A549 (cell line): ENCODE measurements at regions not wholly inside any gene's neighbourhood (a gene's known extent, or its start where the extent isn't known, plus 50 kb on each side); places are given as distances from the start of the nearest gene placed in this dataset.

Experiments used
- ATAC-seq, 2 experiments: fragments of 200-7000 bp in 1 of 2; fragments of >200 bp in 1 of 2; cut with Nextera tagmentation in 1 of 2; cut with Tn5 transposase in 1 of 2; 3 replicates each; pipeline versions ENCODE4 v1.8.0 to v1.9.1; 2018 to 2020; ENCODE audit warnings: mild to moderate bottlenecking in 1 of 2, moderate library complexity in 1 of 2
- CTCF ChIA-PET: fragments of 300-600 bp; sonication (Branson Sonifier 250); formaldehyde crosslinking; extraction: SDS; loops from one replicate; lab custom pipeline; 2021; ENCODE audit warnings: antibody characterized with exemption, inconsistent platforms; lab: Yijun Ruan, JAX
- POLR2A ChIA-PET: fragments of 350-600 bp; formaldehyde crosslinking; extraction: SDS; loops from one replicate; lab custom pipeline; 2021; ENCODE audit warnings: antibody characterized with exemption, inconsistent platforms; lab: Yijun Ruan, JAX
- DNase-seq, 2 experiments: peaks; one replicate each; pipeline versions ENCODE4 v3.0.0 to v3.0.0-alpha.2; 2011 to 2016; ENCODE audit warnings: low read depth in 1 of 2, low spot score in 1 of 2
- FAIRE-seq: peaks from 2 replicates; lab custom pipeline; 2011; peaks lifted over from hg19 to GRCh38; lab: Jason Lieb, UNC
- H3K27ac ChIP-seq, 2 experiments: fragments of >200 bp; sonication (Bioruptor Twin); formaldehyde crosslinking; 3 replicates each; pipeline ENCODE4 v1.5.1; 2016 to 2017
- H3K4me1 ChIP-seq: fragments of >200 bp; sonication (Bioruptor Twin); formaldehyde crosslinking; 3 replicates; pipeline ENCODE4 v1.6.1; 2016
- H3K4me2 ChIP-seq: fragments of >200 bp; sonication (Bioruptor Twin); formaldehyde crosslinking; 3 replicates; pipeline ENCODE4 v1.6.1; 2016
- H3K4me3 ChIP-seq: fragments of >200 bp; sonication (Bioruptor Twin); formaldehyde crosslinking; 3 replicates; pipeline ENCODE4 v1.5.1; 2016
- H3K9me3 ChIP-seq: fragments of >200 bp; sonication (Bioruptor Twin); formaldehyde crosslinking; 3 replicates; pipeline ENCODE4 v1.6.1; 2016
- BHLHE40 ChIP-seq: IDR thresholded peaks from 2 replicates; pipeline ENCODE4 v1.6.1; 2012; ENCODE audit warnings: low read depth, low read length, inconsistent platforms
- CHD2 ChIP-seq: fragments of 150-350 bp; IDR thresholded peaks from 2 replicates; pipeline ENCODE4 v1.6.1; 2014; ENCODE audit warnings: low read length; ENCODE audit not compliant: partially characterized antibody
- EHF ChIP-seq: fragments of 250-450 bp; sonication (Bioruptor Pico); IDR thresholded peaks from 2 replicates; pipeline ENCODE4 v1.5.0; 2020; ENCODE audit warnings: mild to moderate bottlenecking
- EHMT2 ChIP-seq: fragments of 200-600 bp; sonication (generic); IDR thresholded peaks from 2 replicates; pipeline ENCODE4 v1.6.1; 2016; ENCODE audit warnings: antibody characterized with exemption, low read depth, mild to moderate bottlenecking, moderate library complexity
- EP300 ChIP-seq, 2 experiments: fragments of >200 bp; sonication (Bioruptor Twin); formaldehyde crosslinking; IDR thresholded peaks; 2 replicates in 1 of 2; 3 replicates in 1 of 2; pipeline ENCODE4 v1.6.1; 2016 to 2017
- FOXS1 ChIP-seq: fragments of 250-450 bp; sonication (Bioruptor Pico); IDR thresholded peaks from 2 replicates; pipeline ENCODE4 v1.5.0; 2020; ENCODE audit warnings: mild to moderate bottlenecking, moderate library complexity
- HDAC2 ChIP-seq: fragments of 200-600 bp; sonication (generic); IDR thresholded peaks from 2 replicates; pipeline ENCODE4 v1.6.1; 2016
- HOXA7 ChIP-seq: fragments of 250-450 bp; sonication (Bioruptor Pico); IDR thresholded peaks from 2 replicates; pipeline ENCODE4 v1.5.0; 2020; ENCODE audit warnings: mild to moderate bottlenecking, moderate library complexity
- JUN ChIP-seq, 2 experiments: fragments of >200 bp; sonication (Bioruptor Twin); formaldehyde crosslinking; IDR thresholded peaks; 2 replicates in 1 of 2; 3 replicates in 1 of 2; pipeline ENCODE4 v1.6.1; 2016 to 2017
- KDM5A ChIP-seq: fragments of 200-600 bp; sonication (generic); IDR thresholded peaks from 2 replicates; pipeline ENCODE4 v1.6.1; 2016; ENCODE audit warnings: antibody characterized with exemption, mild to moderate bottlenecking
- MAFK ChIP-seq: fragments of 450-650 bp; IDR thresholded peaks from 2 replicates; pipeline ENCODE4 v1.6.1; 2014; ENCODE audit not compliant: partially characterized antibody
- MAZ ChIP-seq: fragments of 150-350 bp; IDR thresholded peaks from 2 replicates; pipeline ENCODE4 v1.6.1; 2014; ENCODE audit warnings: antibody characterized with exemption, low read depth, low read length, borderline replicate concordance
- NFE2L2 ChIP-seq: fragments of 150-350 bp; conservative IDR thresholded peaks from 2 replicates; pipeline ENCODE4 v1.6.1; 2014; ENCODE audit warnings: low read length
- NPAS2 ChIP-seq: fragments of 250-450 bp; sonication (Bioruptor Pico); IDR thresholded peaks from 2 replicates; pipeline ENCODE4 v1.8.0; 2022; ENCODE audit warnings: mild to moderate bottlenecking, moderate library complexity, borderline replicate concordance
- POLR2AphosphoS2 ChIP-seq: conservative IDR thresholded peaks from 2 replicates; pipeline ENCODE4 v1.6.1; 2012; ENCODE audit warnings: low read length, improper control_type of control experiment, inconsistent platforms
- RCOR1 ChIP-seq: fragments of 150-350 bp; IDR thresholded peaks from 2 replicates; pipeline ENCODE4 v1.6.1; 2014; ENCODE audit warnings: antibody characterized with exemption, low read length, low read depth
- SMC3 ChIP-seq: fragments of >200 bp; sonication (Bioruptor Twin); formaldehyde crosslinking; IDR thresholded peaks from 3 replicates; pipeline ENCODE4 v1.6.1; 2018; ENCODE audit warnings: inconsistent platforms
- ZC3H11A ChIP-seq: fragments of 450-650 bp; IDR thresholded peaks from 2 replicates; pipeline ENCODE4 v1.6.1; 2014; ENCODE audit warnings: antibody characterized with exemption, mild to moderate bottlenecking
- ZSCAN20 ChIP-seq: fragments of 250-450 bp; sonication (Bioruptor Pico); IDR thresholded peaks from 2 replicates; pipeline ENCODE4 v1.8.0; 2022; ENCODE audit warnings: mild to moderate bottlenecking, moderate library complexity
- WGBS: methylation state at CpG from one replicate; pipeline ENCODE4 v1.1.6; 2017; ENCODE audit errors: missing lambda C conversion rate; 5-methylcytosine and 5-hydroxymethylcytosine counted together
- TF ChIP-seq, protein P1 (sequence below): fragments of >200 bp; sonication (Bioruptor Twin); formaldehyde crosslinking; IDR thresholded peaks from 3 replicates; pipeline ENCODE4 v1.5.1; 2016
- TF ChIP-seq, protein P2 (sequence below): fragments of 450-650 bp; IDR thresholded peaks from 2 replicates; pipeline ENCODE4 v1.6.1; 2014; ENCODE audit warnings: antibody characterized with exemption
- TF ChIP-seq, protein P3 (sequence below): fragments of >200 bp; sonication (Bioruptor Twin); formaldehyde crosslinking; IDR thresholded peaks from 3 replicates; pipeline ENCODE4 v1.6.1; 2016
- TF ChIP-seq, protein P4 (sequence below): fragments of 150-350 bp; IDR thresholded peaks from 2 replicates; pipeline ENCODE4 v1.6.1; 2014; ENCODE audit warnings: low read depth, mild to moderate bottlenecking, low read length
- TF ChIP-seq, protein P5 (sequence below): IDR thresholded peaks from 2 replicates; pipeline ENCODE4 v1.6.1; 2012; ENCODE audit warnings: low read depth, borderline replicate concordance
- TF ChIP-seq, protein P6 (sequence below): IDR thresholded peaks from 2 replicates; pipeline ENCODE4 v1.6.1; 2012

DNA sequence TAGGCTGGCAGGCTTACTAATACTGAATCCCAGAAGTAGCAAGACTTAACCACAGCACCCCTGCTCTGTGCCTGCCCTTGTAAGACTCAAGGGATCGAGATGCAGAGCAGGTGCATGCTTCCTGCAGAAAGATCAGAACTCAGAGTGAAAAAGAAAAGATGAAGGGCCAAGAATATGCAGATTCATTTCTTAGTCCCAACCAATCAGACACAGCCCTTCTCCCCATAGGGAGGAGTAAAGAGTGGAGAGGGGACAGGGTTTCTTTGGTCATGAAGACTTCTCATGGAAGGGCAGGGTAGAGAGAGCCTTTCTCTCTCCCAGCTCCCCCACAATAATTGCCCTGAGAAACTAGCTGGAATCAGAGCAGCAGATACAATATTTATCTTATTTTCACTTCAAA is 105.6 kb upstream of the MB21D2 start:
- no peak overlapping the region for H3K27ac ChIP-seq
- WGBS, result 36% methylated on average over 1 of the region's 1 CpG
- ChIA-PET POLR2A (no interaction called here), CTCF (interaction anchor here (1.1 kb wide), 1 partner anchor 18 kb away, joined by 4 read pairs; no protein-coding TSS in a partner anchor)
- ATAC-seq (no peak), DNase-seq (no peak), FAIRE-seq (no peak)
- no peaks in the 10 kb centered on the region for H3K4me1 ChIP-seq
- H3K9me3 ChIP-seq, result no peaks in the 10 kb centered on the region
- no peak for TF ChIP-seq EP300 (IDR thresholded peaks at IDR 0.05)
- TF ChIP-seq EHMT2, result no peak
- TF ChIP-seq RCOR1, result no peak
- TF ChIP-seq EHF (CRISPR knock-in tag), result no peak
- TF ChIP-seq, protein P1, sequence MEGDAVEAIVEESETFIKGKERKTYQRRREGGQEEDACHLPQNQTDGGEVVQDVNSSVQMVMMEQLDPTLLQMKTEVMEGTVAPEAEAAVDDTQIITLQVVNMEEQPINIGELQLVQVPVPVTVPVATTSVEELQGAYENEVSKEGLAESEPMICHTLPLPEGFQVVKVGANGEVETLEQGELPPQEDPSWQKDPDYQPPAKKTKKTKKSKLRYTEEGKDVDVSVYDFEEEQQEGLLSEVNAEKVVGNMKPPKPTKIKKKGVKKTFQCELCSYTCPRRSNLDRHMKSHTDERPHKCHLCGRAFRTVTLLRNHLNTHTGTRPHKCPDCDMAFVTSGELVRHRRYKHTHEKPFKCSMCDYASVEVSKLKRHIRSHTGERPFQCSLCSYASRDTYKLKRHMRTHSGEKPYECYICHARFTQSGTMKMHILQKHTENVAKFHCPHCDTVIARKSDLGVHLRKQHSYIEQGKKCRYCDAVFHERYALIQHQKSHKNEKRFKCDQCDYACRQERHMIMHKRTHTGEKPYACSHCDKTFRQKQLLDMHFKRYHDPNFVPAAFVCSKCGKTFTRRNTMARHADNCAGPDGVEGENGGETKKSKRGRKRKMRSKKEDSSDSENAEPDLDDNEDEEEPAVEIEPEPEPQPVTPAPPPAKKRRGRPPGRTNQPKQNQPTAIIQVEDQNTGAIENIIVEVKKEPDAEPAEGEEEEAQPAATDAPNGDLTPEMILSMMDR, result no peak
- TF ChIP-seq POLR2AphosphoS2, result no peak
- TF ChIP-seq CHD2, result no peak
- TF ChIP-seq MAFK, result no peak
- TF ChIP-seq, protein P2, sequence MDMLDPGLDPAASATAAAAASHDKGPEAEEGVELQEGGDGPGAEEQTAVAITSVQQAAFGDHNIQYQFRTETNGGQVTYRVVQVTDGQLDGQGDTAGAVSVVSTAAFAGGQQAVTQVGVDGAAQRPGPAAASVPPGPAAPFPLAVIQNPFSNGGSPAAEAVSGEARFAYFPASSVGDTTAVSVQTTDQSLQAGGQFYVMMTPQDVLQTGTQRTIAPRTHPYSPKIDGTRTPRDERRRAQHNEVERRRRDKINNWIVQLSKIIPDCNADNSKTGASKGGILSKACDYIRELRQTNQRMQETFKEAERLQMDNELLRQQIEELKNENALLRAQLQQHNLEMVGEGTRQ, result no peak
- no peak for TF ChIP-seq JUN (IDR thresholded peaks at IDR 0.05)
- TF ChIP-seq, protein P3, sequence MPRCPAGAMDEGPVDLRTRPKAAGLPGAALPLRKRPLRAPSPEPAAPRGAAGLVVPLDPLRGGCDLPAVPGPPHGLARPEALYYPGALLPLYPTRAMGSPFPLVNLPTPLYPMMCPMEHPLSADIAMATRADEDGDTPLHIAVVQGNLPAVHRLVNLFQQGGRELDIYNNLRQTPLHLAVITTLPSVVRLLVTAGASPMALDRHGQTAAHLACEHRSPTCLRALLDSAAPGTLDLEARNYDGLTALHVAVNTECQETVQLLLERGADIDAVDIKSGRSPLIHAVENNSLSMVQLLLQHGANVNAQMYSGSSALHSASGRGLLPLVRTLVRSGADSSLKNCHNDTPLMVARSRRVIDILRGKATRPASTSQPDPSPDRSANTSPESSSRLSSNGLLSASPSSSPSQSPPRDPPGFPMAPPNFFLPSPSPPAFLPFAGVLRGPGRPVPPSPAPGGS, result no peak
- H3K4me3 ChIP-seq, result no peak overlapping the region
- no peak overlapping the region for H3K4me2 ChIP-seq

DNA sequence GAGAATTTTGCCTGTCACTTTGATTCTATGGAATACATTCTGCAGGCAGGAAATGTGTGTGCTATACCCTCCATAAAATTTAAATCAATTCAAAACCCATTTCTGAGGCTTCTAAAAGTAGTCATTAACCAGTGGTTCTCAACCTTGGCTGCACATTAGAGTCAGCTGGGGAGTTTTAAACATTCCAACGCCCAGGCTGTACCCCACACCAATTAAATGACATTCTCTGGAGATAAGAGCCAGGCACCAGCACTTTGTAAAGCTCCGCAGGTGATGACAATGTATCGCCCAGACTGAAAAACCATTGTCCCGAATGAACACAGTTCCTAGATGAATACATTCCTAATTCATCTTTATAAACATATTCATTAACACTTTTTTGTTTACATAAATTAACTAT is 110.6 kb upstream of the MB21D2 start:
- CTCF ChIA-PET, result interaction anchor here (1.4 to 3.1 kb wide), 2 partner anchors 13 to 212 kb away, joined by 4 to 11 read pairs; no protein-coding TSS in a partner anchor
- TF ChIP-seq ZC3H11A (no peak), NFE2L2 (no peak), MAZ (no peak)
- TF ChIP-seq, all 56 proteins: peak for 0
- no peak overlapping the region for H3K27ac ChIP-seq
- no peak overlapping the region for H3K4me2 ChIP-seq
- ATAC-seq (no peak), FAIRE-seq (no peak), DNase-seq (no peak)
- POLR2A ChIA-PET, result no interaction called here
- WGBS, result 71% methylated on average over 4 of the region's 4 CpGs
- H3K4me1 ChIP-seq, result no peaks in the 10 kb centered on the region
- no peaks in the 10 kb centered on the region for H3K9me3 ChIP-seq
- H3K4me3 ChIP-seq, result no peak overlapping the region

DNA sequence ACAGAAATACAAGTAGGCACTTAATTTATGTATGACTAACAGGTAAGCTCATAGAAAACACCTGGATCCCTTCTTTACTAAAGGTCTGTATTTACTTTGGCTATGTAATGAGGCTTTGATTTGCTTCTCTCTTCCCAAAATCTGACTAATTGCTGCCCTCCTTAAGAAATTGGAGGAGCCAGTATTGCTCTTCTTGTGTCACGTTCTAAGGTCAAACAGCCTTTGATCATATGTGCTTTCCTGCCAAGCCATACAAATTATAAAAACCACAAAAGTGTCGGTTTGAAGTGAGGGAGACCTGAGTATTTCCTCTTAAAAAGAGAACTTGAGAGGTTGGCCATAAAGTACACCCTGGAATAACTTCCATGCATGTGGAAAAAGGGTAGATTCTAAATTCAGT is 112.1 kb upstream of the MB21D2 start:
- ChIA-PET POLR2A (no interaction called here), CTCF (interaction anchor here (1.1 to 3.1 kb wide), 2 partner anchors 10 to 12 kb away, joined by 3 to 11 read pairs; no protein-coding TSS in a partner anchor)
- H3K4me3 ChIP-seq, result no peak overlapping the region
- no peak for TF ChIP-seq EHMT2
- no peak for TF ChIP-seq BHLHE40
- TF ChIP-seq, protein P4, sequence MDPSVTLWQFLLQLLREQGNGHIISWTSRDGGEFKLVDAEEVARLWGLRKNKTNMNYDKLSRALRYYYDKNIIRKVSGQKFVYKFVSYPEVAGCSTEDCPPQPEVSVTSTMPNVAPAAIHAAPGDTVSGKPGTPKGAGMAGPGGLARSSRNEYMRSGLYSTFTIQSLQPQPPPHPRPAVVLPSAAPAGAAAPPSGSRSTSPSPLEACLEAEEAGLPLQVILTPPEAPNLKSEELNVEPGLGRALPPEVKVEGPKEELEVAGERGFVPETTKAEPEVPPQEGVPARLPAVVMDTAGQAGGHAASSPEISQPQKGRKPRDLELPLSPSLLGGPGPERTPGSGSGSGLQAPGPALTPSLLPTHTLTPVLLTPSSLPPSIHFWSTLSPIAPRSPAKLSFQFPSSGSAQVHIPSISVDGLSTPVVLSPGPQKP, result no peak
- no peak for TF ChIP-seq ZSCAN20 (CRISPR knock-in tag)
- TF ChIP-seq SMC3, result no peak
- TF ChIP-seq, protein P5, sequence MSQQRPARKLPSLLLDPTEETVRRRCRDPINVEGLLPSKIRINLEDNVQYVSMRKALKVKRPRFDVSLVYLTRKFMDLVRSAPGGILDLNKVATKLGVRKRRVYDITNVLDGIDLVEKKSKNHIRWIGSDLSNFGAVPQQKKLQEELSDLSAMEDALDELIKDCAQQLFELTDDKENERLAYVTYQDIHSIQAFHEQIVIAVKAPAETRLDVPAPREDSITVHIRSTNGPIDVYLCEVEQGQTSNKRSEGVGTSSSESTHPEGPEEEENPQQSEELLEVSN, result no peak
- no peak for TF ChIP-seq HOXA7
- TF ChIP-seq, protein P6, sequence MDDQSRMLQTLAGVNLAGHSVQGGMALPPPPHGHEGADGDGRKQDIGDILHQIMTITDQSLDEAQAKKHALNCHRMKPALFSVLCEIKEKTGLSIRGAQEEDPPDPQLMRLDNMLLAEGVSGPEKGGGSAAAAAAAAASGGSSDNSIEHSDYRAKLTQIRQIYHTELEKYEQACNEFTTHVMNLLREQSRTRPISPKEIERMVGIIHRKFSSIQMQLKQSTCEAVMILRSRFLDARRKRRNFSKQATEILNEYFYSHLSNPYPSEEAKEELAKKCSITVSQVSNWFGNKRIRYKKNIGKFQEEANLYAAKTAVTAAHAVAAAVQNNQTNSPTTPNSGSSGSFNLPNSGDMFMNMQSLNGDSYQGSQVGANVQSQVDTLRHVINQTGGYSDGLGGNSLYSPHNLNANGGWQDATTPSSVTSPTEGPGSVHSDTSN, result no peak
- no peak for TF ChIP-seq NFE2L2
- no peak for TF ChIP-seq HDAC2
- no peak for TF ChIP-seq KDM5A
- TF ChIP-seq NPAS2 (CRISPR knock-in tag), result no peak
- no peak for TF ChIP-seq ZC3H11A
- no peak for TF ChIP-seq CHD2
- TF ChIP-seq FOXS1 (CRISPR knock-in tag), result no peak
- no peak overlapping the region for H3K4me2 ChIP-seq
- no peak for FAIRE-seq
- H3K9me3 ChIP-seq, result no peaks in the 10 kb centered on the region
- H3K4me1 ChIP-seq, result no peaks in the 10 kb centered on the region
- no peak for DNase-seq
- ATAC-seq, result no peak
- no peak overlapping the region for H3K27ac ChIP-seq
- 29% methylated on average over 2 of the region's 2 CpGs for WGBS
